Kidney (tissue), 13 donors: ENCODE measurements at regions not wholly inside any gene's neighbourhood (a gene's known extent, or its start where the extent isn't known, plus 50 kb on each side); places are given as distances from the start of the nearest gene placed in this dataset.

Experiments
- DNase-seq, 5 donors: peaks; one replicate each; pipeline ENCODE4 v3.0.0-alpha.2; 2013 to 2020
- FAIRE-seq: peaks from 2 replicates; lab custom pipeline; 2012; peaks lifted over from hg19 to GRCh38; lab: Jason Lieb, UNC
- H3K27ac ChIP-seq, 2 donors: one replicate each; pipeline ENCODE4 v1.7.0; 2013; ENCODE audit warnings: low read depth in 2 of 2, low read length in 2 of 2, inconsistent platforms in 1 of 2
- H3K27me3 ChIP-seq: one replicate; pipeline ENCODE4 v1.7.1; 2013; ENCODE audit warnings: low read length, inconsistent platforms; ENCODE audit not compliant: control insufficient read depth, insufficient read depth
- H3K36me3 ChIP-seq, 3 donors: one replicate each; pipeline versions ENCODE4 v1.7.0 to v1.7.1; 2013; ENCODE audit warnings: low read length in 3 of 3, control low read depth in 1 of 3, inconsistent platforms in 1 of 3; ENCODE audit not compliant: insufficient read depth in 3 of 3, control insufficient read depth in 2 of 3
- H3K4me1 ChIP-seq, 3 donors: one replicate each; pipeline versions ENCODE4 v1.7.0 to v1.7.1; 2013; ENCODE audit warnings: low read length in 3 of 3, inconsistent platforms in 1 of 3, low read depth in 1 of 3; ENCODE audit not compliant: control insufficient read depth in 2 of 3, insufficient read depth in 2 of 3
- H3K4me3 ChIP-seq, 3 donors: one replicate each; pipeline versions ENCODE4 v1.7.0 to v1.8.1; 2013; ENCODE audit warnings: low read length in 3 of 3, control low read depth in 1 of 3, inconsistent platforms in 1 of 3
- H3K9ac ChIP-seq, 3 donors: one replicate each; pipeline versions ENCODE4 v1.7.0 to v1.7.1; 2013; ENCODE audit warnings: low read length in 3 of 3, control low read depth in 1 of 3, inconsistent platforms in 1 of 3
- H3K9me3 ChIP-seq, 3 donors: one replicate each; pipeline versions ENCODE4 v1.7.0 to v1.7.1; 2013; ENCODE audit warnings: low read length in 3 of 3, control low read depth in 1 of 3, inconsistent platforms in 1 of 3; ENCODE audit not compliant: control insufficient read depth in 2 of 3, insufficient read depth in 1 of 3
- CTCF ChIP-seq: IDR thresholded peaks from 3 replicates; pipeline ENCODE4 v1.5.1; 2012; ENCODE audit warnings: mild to moderate bottlenecking, moderate library complexity, borderline replicate concordance; ENCODE audit not compliant: insufficient read depth; ENCODE audit errors: extremely low read depth
- intact Hi-C: fragments of 100-400 bp; cut with DNase I; formaldehyde crosslinking; loops from one replicate; pipeline ENCODE4 v1.11.1; 2022
- donor health status: control.
- donor health status: control.
- donor health status: control.
- donor health status: control.
- donor health status: control.
- donor health status: DM: yes; HTN: yes; CAD: no.
- donor health status: Normal renal cell carcinoma (clear cell type).

DNA sequence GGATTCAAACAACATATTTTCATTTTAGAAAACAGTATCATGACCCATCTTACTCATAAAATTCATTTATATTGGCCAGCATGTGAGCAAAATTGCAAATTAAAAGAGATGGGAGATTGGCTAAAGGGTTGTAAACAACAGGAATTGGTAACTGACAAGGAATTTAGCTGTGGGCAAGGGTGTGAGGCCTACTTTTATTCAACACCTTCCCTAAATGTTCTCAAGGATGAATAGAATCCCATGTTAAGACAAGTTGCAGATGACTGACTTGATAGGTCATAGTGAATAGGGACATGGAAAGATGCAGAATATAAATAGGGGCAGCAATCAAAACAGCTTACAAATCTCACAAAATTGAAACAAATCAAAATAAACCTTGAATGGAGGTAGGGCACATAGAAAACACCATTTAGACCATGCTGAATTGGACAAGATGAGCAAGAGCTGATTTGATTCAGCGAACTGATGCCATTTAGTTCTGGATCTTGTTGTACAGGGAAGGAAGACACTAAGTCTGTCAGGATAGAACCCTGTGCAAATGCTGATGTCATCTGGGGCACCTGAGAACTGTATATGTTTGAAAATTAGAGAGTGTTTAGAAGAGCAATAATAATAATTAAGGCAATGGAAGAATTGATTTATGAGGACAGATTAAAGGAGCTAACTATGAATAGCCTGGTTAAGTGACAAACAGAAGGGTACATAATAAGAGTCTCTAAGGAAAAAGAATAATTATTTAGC is 509.7 kb downstream of the ZEB2 start:
- intact Hi-C loops: no loop called here
- Histone ChIP-seq H3K9me3 (no peaks in the 10 kb centered on the region), H3K27me3 (no peaks in the 10 kb centered on the region), H3K4me1 (peaks cover 0 to 2% (median 0%) of the 10 kb centered on the region in 3 donors), H3K4me3 (no peak overlapping the region), H3K9ac (no peak overlapping the region), H3K36me3 (no peaks in the 10 kb centered on the region), H3K27ac (no peak overlapping the region)
- no peak for TF ChIP-seq CTCF
- FAIRE-seq: no peak
- no peak for DNase-seq

GRCh38 chr2:144006139-144006538 is 513.8 kb downstream of the ZEB2 start:
- Histone ChIP-seq H3K4me1 (peaks cover 0 to 2% (median 0%) of the 10 kb centered on the region in 3 donors), H3K9ac (no peak overlapping the region), H3K27ac (no peak overlapping the region), H3K9me3 (no peaks in the 10 kb centered on the region), H3K36me3 (no peaks in the 10 kb centered on the region), H3K4me3 (no peak overlapping the region), H3K27me3 (no peaks in the 10 kb centered on the region)
- intact Hi-C loops: no loop called here
- TF ChIP-seq CTCF: no peak
- no peak for DNase-seq
- FAIRE-seq: no peak

- H3K9ac ChIP-seq: no peak overlapping the region
- no peaks in the 10 kb centered on the region for H3K9me3 ChIP-seq
- no peak for TF ChIP-seq CTCF
- intact Hi-C loops: no loop called here
- H3K4me3 ChIP-seq: no peak overlapping the region
- H3K36me3 ChIP-seq: no peaks in the 10 kb centered on the region
- DNase-seq (no peak), FAIRE-seq (no peak)
- no peaks in the 10 kb centered on the region for H3K4me1 ChIP-seq
- H3K27me3 ChIP-seq: no peaks in the 10 kb centered on the region
- no peak overlapping the region for H3K27ac ChIP-seq
These were observed 515.2 kb downstream of the ZEB2 start for GRCh38 chr2:144004742-144005141.
